ENCODE measurements at regions not wholly inside any gene's neighbourhood (a gene's known extent, or its start where the extent isn't known, plus 50 kb on each side); places are given as distances from the start of the nearest gene placed in this dataset.

DNA sequence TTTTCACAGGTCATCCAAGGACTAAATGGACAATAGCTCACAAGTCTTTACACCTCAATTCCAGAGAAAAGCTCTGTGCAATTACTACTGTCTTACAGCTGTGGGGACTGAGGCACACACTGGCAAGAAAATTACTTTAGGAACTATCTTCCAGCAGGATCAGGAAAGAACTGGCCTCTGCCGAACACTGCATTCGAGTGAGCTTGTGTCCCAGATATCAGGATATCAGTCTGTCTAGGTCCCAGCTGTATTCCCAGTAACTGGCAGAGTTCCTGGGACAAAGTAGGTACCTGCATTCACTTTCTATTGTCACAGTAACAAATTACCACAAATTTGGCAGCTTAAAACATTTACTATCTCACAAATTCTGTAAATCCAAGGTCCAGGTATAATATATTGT, 183.7 kb downstream of the IRS1 start:
- H3K4me1 Mint-ChIP-seq: no peaks in the 10 kb centered on the region
- no peaks in the 10 kb centered on the region for H3K9me3 Mint-ChIP-seq
- ATAC-seq (no peak), DNase-seq (ENCODE audit: low spot score in 2 of 2) (no peak)
- no peaks in the 10 kb centered on the region for H3K36me3 Mint-ChIP-seq
- no peak overlapping the region for H3K4me3 Mint-ChIP-seq
- H3K27ac Mint-ChIP-seq: no peak overlapping the region

DNA sequence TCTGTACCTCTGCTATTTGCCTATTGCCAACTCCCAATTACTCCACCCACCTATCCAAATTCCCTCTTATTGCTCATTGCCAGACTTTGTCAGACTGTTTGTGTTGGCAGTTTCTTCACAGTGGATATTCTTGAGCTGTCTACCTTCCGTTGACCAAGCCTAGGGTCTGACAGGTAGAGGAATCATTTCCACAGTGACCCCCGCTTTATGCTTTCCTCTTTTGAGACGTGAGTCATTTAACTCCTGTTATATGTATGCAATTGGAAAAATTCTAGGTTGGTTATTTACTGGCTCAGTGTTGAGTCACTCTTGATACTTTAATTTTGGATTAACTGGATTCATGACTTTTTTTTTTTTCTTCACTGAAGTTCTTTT, 187.7 kb downstream of the IRS1 start:
- Mint-ChIP-seq H3K4me3 (no peak overlapping the region), H3K9me3 (no peaks in the 10 kb centered on the region), H3K27ac (no peak overlapping the region), H3K36me3 (no peaks in the 10 kb centered on the region), H3K4me1 (no peaks in the 10 kb centered on the region)
- ATAC-seq (no peak), DNase-seq (ENCODE audit: low spot score in 2 of 2) (no peak)

DNA sequence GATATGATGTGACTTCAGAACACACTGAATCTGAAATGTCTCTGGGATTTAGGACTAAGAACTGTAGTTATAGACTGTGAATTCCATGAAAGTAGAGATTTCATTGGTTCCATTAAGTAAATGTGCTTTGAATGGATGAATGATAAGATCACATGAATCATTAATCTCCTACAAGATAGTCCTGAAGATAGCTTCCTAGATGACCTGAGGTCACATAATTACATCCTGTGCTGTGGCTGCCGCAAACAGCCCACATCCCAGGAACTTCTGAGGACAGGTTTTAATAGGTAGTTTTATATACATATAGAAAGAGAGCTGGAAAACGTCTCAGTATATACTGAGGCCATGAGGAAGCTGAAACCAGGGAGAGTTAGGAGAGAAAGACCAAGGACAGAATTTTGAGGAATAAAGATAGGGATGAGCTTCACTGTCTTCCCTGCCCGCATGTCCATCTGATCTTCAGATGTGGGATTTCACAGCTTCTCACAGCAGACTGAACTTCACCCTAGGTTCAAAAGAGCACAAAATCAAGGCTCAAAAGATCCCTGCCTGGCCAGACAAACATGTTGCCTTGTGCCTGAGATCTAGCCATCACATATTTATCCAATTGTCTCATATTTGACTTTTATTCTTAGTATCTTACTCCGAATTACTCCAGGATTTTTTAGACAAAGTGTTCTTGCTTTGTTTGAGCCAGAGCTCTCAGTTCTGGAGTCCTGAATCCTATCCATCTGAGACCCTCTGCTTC, 188.2 kb downstream of the IRS1 start:
- Mint-ChIP-seq H3K36me3 (no peaks in the 10 kb centered on the region), H3K27ac (no peak overlapping the region), H3K4me3 (no peak overlapping the region), H3K9me3 (no peaks in the 10 kb centered on the region), H3K4me1 (no peaks in the 10 kb centered on the region)
- no peak for DNase-seq (ENCODE audit: low spot score in 2 of 2)
- no peak for ATAC-seq

DNA sequence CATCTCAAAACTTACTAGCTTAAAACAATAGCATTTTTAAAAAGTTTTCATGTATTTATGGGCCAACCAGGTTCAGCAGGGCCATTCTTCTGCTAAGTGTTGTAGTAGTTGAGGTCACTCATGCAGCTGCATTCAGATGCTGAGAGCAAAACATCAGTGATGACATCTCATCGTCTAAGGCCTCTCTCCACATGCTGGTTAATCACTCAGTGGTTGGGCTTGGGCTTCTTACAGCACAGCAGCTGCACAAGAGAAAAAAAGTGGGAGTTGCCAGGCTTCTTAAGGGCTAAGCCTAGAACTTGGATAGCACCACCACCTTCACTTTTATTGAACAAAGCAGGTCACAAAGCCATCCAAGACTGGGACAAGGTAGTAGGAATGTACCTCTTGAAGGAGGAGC, 190.3 kb downstream of the IRS1 start:
- DNase-seq (ENCODE audit: low spot score in 2 of 2): no peak
- Mint-ChIP-seq H3K27ac (no peak overlapping the region), H3K36me3 (no peaks in the 10 kb centered on the region), H3K4me1 (no peaks in the 10 kb centered on the region), H3K4me3 (no peak overlapping the region), H3K9me3 (no peaks in the 10 kb centered on the region)
- peak; percentile 52 for ATAC-seq

DNA sequence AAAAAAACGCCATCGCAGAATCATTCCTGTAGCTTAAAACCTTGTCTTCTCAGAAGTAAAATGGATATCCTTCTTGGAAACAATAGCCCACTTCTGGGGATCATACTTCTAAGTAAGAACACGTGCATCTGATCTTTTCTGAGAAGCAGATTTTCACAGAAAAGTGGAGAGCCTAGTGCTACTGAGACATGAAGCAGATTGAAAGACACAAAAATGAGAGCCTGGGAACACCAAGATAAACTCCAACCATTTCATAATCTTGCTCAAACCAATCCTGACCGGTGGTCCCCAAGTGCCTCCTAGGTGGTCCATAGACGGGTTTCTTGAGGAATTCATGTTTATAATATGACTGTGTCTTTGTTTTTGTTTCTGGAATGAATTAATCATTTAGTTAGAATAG, 191.2 kb downstream of the IRS1 start:
- no peaks in the 10 kb centered on the region for H3K9me3 Mint-ChIP-seq
- ATAC-seq (no peak), DNase-seq (ENCODE audit: low spot score in 2 of 2) (no peak)
- H3K4me1 Mint-ChIP-seq: no peaks in the 10 kb centered on the region
- no peak overlapping the region for H3K27ac Mint-ChIP-seq
- H3K4me3 Mint-ChIP-seq: no peak overlapping the region
- H3K36me3 Mint-ChIP-seq: no peaks in the 10 kb centered on the region

DNA sequence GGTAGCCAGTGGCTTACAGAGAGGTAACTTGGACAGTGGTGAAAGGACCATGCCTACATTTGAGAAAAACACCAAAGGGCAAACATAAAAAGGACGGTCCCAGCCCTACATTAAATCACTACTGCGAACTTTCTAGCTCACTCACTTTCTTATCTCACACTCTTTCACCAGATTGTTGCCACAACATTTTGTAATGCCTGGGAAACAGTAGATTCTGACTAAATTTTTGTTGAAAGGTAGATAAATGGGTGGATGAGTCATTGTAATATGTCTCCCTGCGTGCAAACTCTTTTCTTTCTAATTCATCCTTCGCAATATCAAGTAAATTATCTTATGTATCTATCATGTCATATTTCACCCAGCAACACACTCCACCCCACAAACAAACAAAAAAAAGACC, 192.2 kb downstream of the IRS1 start:
- ATAC-seq (no peak), DNase-seq (ENCODE audit: low spot score in 2 of 2) (no peak)
- H3K27ac Mint-ChIP-seq: no peak overlapping the region
- no peaks in the 10 kb centered on the region for H3K9me3 Mint-ChIP-seq
- H3K4me3 Mint-ChIP-seq: no peak overlapping the region
- no peaks in the 10 kb centered on the region for H3K4me1 Mint-ChIP-seq
- H3K36me3 Mint-ChIP-seq: no peaks in the 10 kb centered on the region

DNA sequence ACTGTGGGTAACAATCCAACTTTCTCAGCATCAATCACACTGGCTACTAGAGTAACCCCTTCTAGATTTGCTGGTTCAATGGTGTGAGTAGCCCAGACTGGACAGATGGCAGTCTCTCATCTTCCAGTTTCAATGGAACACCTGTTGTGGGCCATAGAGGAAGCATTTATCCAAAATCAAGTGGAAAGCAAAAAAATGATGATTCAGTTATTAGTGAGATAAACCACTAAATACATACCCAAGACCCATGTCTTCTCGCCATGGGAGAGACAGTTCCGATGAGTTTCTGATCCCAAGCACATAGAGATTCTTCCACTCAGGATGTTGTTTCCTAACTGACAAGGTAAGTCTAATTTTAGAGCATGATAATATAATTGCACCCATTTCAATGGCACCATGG, 194.0 kb downstream of the IRS1 start:
- no peaks in the 10 kb centered on the region for H3K4me1 Mint-ChIP-seq
- H3K4me3 Mint-ChIP-seq: no peak overlapping the region
- ATAC-seq: no peak
- no peaks in the 10 kb centered on the region for H3K9me3 Mint-ChIP-seq
- H3K27ac Mint-ChIP-seq: no peak overlapping the region
- H3K36me3 Mint-ChIP-seq: no peaks in the 10 kb centered on the region
- no peak for DNase-seq (ENCODE audit: low spot score in 2 of 2)

DNA sequence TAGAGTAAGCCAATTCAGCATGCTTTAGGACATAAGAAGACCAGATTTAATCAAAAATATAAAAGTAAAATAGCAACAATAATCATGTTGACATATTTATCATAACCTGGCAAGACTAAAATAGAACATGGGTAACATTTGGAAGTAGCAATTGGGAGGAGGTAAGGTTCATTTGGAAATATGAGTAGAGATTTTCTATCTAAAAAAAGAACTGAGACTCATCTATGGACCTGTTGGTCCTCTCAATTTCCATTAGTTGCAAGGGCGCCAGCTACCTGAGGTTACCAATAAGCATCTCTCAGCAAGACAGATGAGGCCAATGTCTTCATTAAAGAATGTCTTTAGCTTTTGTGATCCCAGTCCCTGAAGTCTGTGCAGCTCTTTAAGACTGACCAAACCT, 196.0 kb downstream of the IRS1 start:
- Mint-ChIP-seq H3K4me1 (no peaks in the 10 kb centered on the region), H3K9me3 (no peaks in the 10 kb centered on the region), H3K36me3 (no peaks in the 10 kb centered on the region), H3K4me3 (no peak overlapping the region), H3K27ac (no peak overlapping the region)
- ATAC-seq (no peak), DNase-seq (ENCODE audit: low spot score in 2 of 2) (no peak)

DNA sequence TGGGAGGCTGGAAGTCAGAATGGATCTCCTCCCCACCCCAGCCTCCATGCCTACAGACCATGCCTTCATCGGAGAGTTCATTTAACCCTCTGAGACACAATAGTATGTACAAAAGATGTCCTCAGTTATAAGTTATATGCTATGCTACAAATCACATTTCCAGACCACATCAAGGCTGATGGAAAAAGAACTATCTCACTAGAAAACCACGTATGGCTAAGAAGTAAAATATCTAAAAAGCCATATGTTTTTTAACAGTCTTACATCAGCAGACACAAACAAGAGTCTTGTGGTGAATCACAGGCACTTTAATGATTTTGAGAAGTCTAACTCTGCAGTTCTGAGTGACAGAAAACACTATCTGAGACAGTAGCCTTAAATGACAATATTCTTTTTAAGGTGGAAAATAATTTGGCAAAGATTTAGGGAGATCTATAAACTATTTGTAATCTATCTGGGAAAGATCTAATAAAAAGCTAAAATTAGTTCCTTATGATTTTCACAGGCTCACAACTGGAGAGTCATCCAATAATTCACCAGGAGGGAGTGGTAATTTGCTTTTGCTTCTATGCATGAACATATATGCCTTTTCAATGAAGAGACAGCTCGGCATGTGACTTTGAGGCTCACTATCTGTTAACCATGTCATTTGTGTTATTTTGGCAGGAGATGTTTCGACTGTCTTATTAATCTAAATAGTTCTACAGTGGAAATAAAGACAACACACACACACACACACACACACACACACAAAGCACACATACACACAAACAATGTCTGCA, 197.5 kb downstream of the IRS1 start:
- Mint-ChIP-seq H3K4me1 (no peaks in the 10 kb centered on the region), H3K27ac (no peak overlapping the region), H3K9me3 (no peaks in the 10 kb centered on the region), H3K36me3 (no peaks in the 10 kb centered on the region), H3K4me3 (no peak overlapping the region)
- ATAC-seq (no peak), DNase-seq (ENCODE audit: low spot score in 2 of 2) (no peak)

DNA sequence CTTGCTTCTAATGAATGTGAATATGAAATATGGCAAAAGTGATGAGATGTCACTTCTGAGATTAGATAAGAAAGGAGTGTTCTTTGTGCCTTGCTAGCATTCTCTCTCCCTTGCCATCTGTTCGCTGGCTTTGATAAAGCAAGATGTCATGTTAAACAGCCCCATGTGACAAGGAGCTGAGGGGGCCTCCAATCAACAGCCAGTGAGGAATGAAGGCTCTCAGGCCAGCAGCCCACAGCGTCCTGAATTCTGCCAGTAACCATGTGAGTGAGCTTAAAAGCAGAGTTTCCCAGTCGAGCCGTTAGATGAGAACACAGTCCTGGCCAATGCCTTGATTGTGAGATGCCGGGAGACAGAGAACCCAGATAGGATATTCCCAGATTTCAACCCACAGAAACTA, 198.8 kb downstream of the IRS1 start:
- DNase-seq (ENCODE audit: low spot score in 2 of 2) (no peak), ATAC-seq (no peak)
- no peaks in the 10 kb centered on the region for H3K36me3 Mint-ChIP-seq
- no peaks in the 10 kb centered on the region for H3K4me1 Mint-ChIP-seq
- no peak overlapping the region for H3K27ac Mint-ChIP-seq
- H3K9me3 Mint-ChIP-seq: peaks cover 5% of the 10 kb centered on the region
- H3K4me3 Mint-ChIP-seq: no peak overlapping the region

DNA sequence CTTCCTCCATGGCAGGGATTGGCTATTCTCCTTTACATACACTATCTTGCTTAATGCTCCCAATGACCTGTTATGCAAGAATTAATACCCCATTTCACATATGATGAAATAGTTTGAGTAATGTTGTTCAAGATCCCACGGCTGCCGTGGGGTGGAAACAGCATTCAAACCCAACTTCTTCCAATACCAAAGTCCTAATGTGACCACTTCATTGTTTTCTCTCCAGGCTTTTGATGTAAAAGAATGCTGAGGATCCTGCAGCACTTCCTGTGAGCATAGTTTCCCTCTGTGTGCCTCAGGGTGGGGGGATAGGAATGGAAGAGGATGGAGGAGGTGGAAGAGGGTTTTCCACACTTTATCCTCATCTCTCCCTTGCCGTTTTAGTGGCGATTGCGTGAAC, 199.4 kb downstream of the IRS1 start:
- Mint-ChIP-seq H3K4me3 (no peak overlapping the region), H3K27ac (no peak overlapping the region), H3K36me3 (no peaks in the 10 kb centered on the region), H3K4me1 (no peaks in the 10 kb centered on the region), H3K9me3 (peaks cover 5% of the 10 kb centered on the region)
- ATAC-seq (no peak), DNase-seq (ENCODE audit: low spot score in 2 of 2) (no peak)

DNA sequence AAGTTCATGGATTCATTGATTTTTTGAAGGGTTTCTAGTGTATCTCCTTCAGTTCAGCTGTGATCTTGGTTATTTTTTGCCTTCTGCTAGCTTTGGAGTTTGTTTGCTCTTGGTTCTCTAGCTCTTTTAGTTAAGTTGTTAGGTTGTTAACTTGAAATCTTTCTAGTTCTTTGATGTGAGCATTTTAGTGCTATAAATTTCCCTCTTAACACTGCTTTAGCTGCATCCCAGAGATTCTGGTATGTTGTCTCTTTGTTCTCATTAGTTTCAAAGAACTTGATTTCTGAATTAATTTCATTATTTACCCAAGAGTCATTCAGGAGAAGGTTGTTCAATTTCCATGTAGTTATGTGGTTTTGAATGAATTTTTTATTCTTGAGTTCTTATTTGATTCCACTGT, 210.6 kb downstream of the IRS1 start:
- Mint-ChIP-seq H3K4me3 (no peak overlapping the region), H3K27ac (no peak overlapping the region), H3K4me1 (no peaks in the 10 kb centered on the region), H3K36me3 (no peaks in the 10 kb centered on the region), H3K9me3 (no peaks in the 10 kb centered on the region)
- ATAC-seq (no peak), DNase-seq (ENCODE audit: low spot score in 2 of 2) (no peak)

DNA sequence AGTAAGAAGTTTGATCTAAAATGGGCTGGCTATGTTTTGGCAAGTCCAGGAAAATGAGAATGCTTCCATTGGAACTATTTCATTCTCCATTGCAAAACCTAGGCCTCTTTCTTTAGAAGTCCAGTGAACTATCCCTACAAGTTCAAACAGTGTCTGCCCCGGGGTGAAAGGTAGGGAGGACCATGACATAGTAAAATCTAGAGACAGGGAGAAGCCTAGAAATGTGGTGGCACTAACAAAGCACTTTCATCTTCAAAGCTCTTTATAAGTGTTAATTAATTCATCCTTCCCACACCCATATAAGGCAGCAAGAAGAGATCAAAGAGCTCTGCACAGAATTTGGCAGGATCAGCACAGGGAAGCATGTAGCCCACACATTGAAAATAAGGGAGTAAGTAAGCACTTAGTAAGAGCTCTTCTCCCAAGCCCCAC, 214.5 kb downstream of the IRS1 start:
- DNase-seq (ENCODE audit: low spot score in 2 of 2): no peak
- H3K4me3 Mint-ChIP-seq: no peak overlapping the region
- H3K36me3 Mint-ChIP-seq: no peaks in the 10 kb centered on the region
- H3K9me3 Mint-ChIP-seq: no peaks in the 10 kb centered on the region
- H3K27ac Mint-ChIP-seq: no peak overlapping the region
- no peaks in the 10 kb centered on the region for H3K4me1 Mint-ChIP-seq
- ATAC-seq: no peak

DNA sequence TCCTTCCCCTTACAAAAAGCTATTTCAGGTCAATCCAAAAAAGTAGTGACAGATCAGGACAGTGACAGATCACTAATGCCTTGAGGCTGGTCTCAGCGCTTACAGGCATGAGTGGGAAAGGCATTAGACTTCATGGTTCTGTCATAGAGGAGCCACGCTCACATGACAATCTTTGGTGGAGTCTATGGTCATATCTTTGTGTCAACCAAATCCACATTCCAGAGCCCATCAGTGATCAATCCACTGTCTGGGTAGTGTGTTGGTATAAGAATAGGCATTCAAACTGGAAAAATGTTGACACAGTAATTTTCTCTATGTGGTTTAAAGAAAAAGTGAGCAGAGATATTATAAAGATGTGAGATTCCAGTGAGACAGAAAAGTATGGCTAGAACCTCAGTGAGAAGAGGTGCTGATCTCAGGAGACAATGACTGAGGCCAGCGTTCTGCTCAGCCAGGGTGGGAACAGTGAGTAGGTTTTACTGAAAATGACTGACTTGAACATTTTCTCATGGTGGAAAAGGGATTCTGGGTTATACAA, 215.0 kb downstream of the IRS1 start:
- H3K36me3 Mint-ChIP-seq: no peaks in the 10 kb centered on the region
- no peaks in the 10 kb centered on the region for H3K9me3 Mint-ChIP-seq
- DNase-seq (ENCODE audit: low spot score in 2 of 2): no peak
- H3K4me3 Mint-ChIP-seq: no peak overlapping the region
- H3K27ac Mint-ChIP-seq: no peak overlapping the region
- no peak for ATAC-seq
- no peaks in the 10 kb centered on the region for H3K4me1 Mint-ChIP-seq

DNA sequence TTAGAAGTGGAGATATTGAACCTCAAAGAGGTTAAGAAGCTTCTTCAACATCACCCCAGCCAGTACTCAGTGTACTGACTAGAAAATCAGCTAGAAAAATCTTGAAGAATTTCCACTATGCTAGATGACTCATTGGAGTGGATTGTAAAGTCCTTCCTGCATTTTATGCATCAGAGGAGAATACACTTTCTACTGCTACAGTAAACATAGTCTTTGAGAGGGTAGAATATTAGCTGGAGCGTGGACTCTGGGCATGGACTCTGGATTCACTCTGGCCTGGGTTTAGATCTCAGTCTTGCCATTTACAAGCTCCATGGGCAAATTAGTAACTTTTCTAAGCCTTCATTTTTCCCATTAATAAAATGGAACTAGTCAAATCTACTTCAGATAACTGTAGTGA, 215.9 kb downstream of the IRS1 start:
- no peak for ATAC-seq
- no peak for DNase-seq (ENCODE audit: low spot score in 2 of 2)
- Mint-ChIP-seq H3K4me1 (no peaks in the 10 kb centered on the region), H3K27ac (no peak overlapping the region), H3K36me3 (no peaks in the 10 kb centered on the region), H3K4me3 (no peak overlapping the region), H3K9me3 (no peaks in the 10 kb centered on the region)

DNA sequence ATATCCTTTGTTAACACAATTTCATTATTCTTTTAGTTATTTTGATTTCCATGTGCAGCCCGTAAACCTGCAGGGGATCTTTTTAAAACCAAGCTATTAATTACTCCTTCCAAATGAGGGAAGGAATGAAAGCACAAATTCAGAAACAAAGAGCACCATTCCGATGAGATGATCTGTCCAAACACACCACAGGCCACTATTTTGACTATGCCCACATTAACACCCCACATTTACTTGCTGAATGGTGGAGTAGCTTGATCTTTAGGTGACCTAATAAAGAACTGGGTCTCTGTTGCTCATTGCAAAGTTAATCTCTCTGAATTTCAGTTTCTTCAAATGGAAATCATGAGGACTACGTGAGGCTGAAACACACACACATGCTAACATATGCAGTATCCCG, 218.0 kb downstream of the IRS1 start:
- no peaks in the 10 kb centered on the region for H3K4me1 Mint-ChIP-seq
- H3K36me3 Mint-ChIP-seq: no peaks in the 10 kb centered on the region
- DNase-seq (ENCODE audit: low spot score in 2 of 2) (no peak), ATAC-seq (no peak)
- no peak overlapping the region for H3K4me3 Mint-ChIP-seq
- H3K27ac Mint-ChIP-seq: no peak overlapping the region
- H3K9me3 Mint-ChIP-seq: no peaks in the 10 kb centered on the region
